ENCODE measurements at regions not wholly inside any gene's neighbourhood (a gene's known extent, or its start where the extent isn't known, plus 50 kb on each side); places are given as distances from the start of the nearest gene placed in this dataset.

DNA sequence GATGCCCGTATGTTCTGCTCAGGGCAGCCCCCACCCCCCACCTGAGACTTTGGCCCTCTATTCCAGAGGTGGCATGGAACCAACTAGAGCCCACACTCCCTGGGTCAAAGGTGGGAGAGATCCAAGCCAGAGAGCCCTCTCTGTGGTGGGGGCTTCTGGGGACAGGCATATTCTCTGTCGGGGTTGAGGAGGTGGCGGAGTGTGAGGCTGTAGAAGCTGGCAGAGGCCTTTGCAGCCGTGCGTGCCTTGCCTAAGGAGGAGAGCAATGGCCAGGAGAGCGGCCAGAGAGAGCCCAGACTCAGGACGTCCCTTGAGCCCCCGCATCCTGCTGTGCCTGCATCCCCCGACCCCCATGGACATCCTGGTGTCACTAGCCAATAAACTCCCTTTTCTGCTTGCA, 79.2 kb upstream of the HPCAL1 start:
- Histone ChIP-seq H3K4me2 (no peak overlapping the region), H2AFZ (no peak overlapping the region), H3K4me1 (ENCODE audit: insufficient read depth) (peaks cover 25% of the 10 kb centered on the region), H3K4me3 (no peak overlapping the region), H3K9me2 (replicated peaks; ENCODE audit: insufficient read depth) (no peaks in the 10 kb centered on the region), H3K27ac (no peak overlapping the region), H3K9me3 (ENCODE audit: low read depth) (no peaks in the 10 kb centered on the region), H3K79me2 (no peaks in the 10 kb centered on the region), H3K36me3 (replicated peaks; ENCODE audit: insufficient read depth, low read depth) (no peaks in the 10 kb centered on the region), H4K20me1 (ENCODE audit: insufficient read depth, poor library complexity, severe bottlenecking) (no peaks in the 10 kb centered on the region), H3K27me3 (no peaks in the 10 kb centered on the region)
- TF ChIP-seq CTCF (IDR thresholded peaks at IDR 0.05; ENCODE audit: poor library complexity): no peak
- TF ChIP-seq EZH2 (IDR thresholded peaks at IDR 0.05; ENCODE audit: borderline replicate concordance): no peak
- DNase-seq (ENCODE audit: low spot score): no peak
- 90% methylated on average over 9 of the region's 9 CpGs for WGBS (ENCODE audit: low lambda C conversion rate, missing lambda C conversion rate)

DNA sequence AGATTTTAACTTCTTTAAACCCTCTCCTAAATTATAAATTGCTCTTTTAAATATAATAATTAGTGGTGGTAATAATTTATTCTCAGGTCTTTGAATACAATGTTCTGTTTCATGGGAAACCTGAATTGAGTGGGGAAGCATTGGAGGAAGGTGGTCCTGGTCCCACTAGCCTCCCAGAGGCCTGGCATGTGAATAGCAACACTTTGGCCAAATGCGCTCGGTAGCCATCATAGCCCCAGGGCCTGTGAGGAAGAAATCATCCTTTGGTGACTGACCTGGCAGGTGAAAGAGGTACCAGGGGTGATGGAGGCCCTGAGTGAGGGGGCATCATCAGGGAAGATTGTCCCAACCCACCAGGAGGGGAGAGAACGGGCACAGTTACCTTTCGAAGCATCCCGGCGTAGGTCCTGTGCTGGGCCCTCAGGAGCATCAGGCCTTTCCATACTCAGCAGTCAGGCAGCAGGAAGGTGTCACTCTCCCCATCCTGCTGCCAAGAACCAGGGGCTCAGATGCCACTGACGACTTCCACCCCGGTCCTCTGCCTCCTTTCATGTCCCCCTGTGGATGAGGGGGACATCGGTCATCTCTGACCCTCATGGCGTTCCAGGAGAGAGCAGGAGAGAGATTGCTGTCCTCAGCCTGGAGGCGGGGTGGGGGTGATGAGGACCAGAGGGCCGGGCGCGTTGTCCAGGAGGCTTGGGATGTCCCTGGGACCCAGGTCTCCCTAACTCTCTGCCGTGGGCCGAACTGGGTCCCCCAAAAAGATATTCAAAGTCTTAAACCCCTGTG, 78.6 kb upstream of the HPCAL1 start:
- Histone ChIP-seq H3K79me2 (no peaks in the 10 kb centered on the region), H4K20me1 (ENCODE audit: insufficient read depth, poor library complexity, severe bottlenecking) (no peaks in the 10 kb centered on the region), H3K27ac (no peak overlapping the region), H3K9me3 (ENCODE audit: low read depth) (no peaks in the 10 kb centered on the region), H2AFZ (no peak overlapping the region), H3K9me2 (replicated peaks; ENCODE audit: insufficient read depth) (no peaks in the 10 kb centered on the region), H3K4me1 (ENCODE audit: insufficient read depth) (peaks cover 30% of the 10 kb centered on the region), H3K27me3 (no peaks in the 10 kb centered on the region), H3K4me2 (no peak overlapping the region), H3K36me3 (replicated peaks; ENCODE audit: insufficient read depth, low read depth) (no peaks in the 10 kb centered on the region), H3K4me3 (no peak overlapping the region)
- DNase-seq (ENCODE audit: low spot score): no peak
- WGBS (ENCODE audit: low lambda C conversion rate, missing lambda C conversion rate): 90% methylated on average over 15 of the region's 16 CpGs
- no peak for TF ChIP-seq CTCF (IDR thresholded peaks at IDR 0.05; ENCODE audit: poor library complexity)
- TF ChIP-seq EZH2phosphoT487 (IDR thresholded peaks at IDR 0.05; ENCODE audit: low read depth, severe bottlenecking, unreplicated experiment): no peak
- TF ChIP-seq EZH2 (IDR thresholded peaks at IDR 0.05; ENCODE audit: borderline replicate concordance): no peak

- Histone ChIP-seq H4K20me1 (ENCODE audit: insufficient read depth, poor library complexity, severe bottlenecking) (no peaks in the 10 kb centered on the region), H3K4me3 (no peak overlapping the region), H3K79me2 (no peaks in the 10 kb centered on the region), H3K36me3 (replicated peaks; ENCODE audit: insufficient read depth, low read depth) (no peaks in the 10 kb centered on the region), H3K4me2 (no peak overlapping the region), H3K9me3 (ENCODE audit: low read depth) (no peaks in the 10 kb centered on the region), H3K4me1 (ENCODE audit: insufficient read depth) (peaks cover 34% of the 10 kb centered on the region), H3K27me3 (no peaks in the 10 kb centered on the region), H3K9me2 (replicated peaks; ENCODE audit: insufficient read depth) (no peaks in the 10 kb centered on the region), H3K27ac (no peak overlapping the region), H2AFZ (no peak overlapping the region)
- TF ChIP-seq CTCF (IDR thresholded peaks at IDR 0.05; ENCODE audit: poor library complexity) (no peak), EZH2 (IDR thresholded peaks at IDR 0.05; ENCODE audit: borderline replicate concordance) (no peak), EZH2phosphoT487 (IDR thresholded peaks at IDR 0.05; ENCODE audit: low read depth, severe bottlenecking, unreplicated experiment) (no peak)
- 90% methylated on average over 7 of the region's 7 CpGs for WGBS (ENCODE audit: low lambda C conversion rate, missing lambda C conversion rate)
- DNase-seq (ENCODE audit: low spot score): no peak
These were observed 78.0 kb upstream of the HPCAL1 start for GRCh38 chr2:10224734-10225133.

Data from hepatocyte (in vitro differentiated cells).